Fibroblast of pulmonary artery (primary cell): ENCODE measurements at regions not wholly inside any gene's neighbourhood (a gene's known extent, or its start where the extent isn't known, plus 50 kb on each side); places are given as distances from the start of the nearest gene placed in this dataset.

ENCODE experiments used
- DNase-seq: peaks from one replicate; pipeline ENCODE4 v3.0.0-alpha.2; 2010; ENCODE audit warnings: low read depth
- H3K4me3 ChIP-seq: replicated peaks from 2 replicates; pipeline ENCODE4 v1.5.1; 2011; ENCODE audit warnings: low read depth, mild to moderate bottlenecking, control low read depth, low read length, moderate library complexity
- TF ChIP-seq, protein P1 (sequence below): IDR thresholded peaks from 2 replicates; pipeline ENCODE4 v1.5.1; 2011; ENCODE audit warnings: mild to moderate bottlenecking, control low read depth, low read length, inconsistent platforms; ENCODE audit errors: missing control alignments

GRCh38 chr16:56038564-56039098 is 152.7 kb upstream of the GNAO1 start:
- DNase-seq: no peak
- TF ChIP-seq, protein P1, sequence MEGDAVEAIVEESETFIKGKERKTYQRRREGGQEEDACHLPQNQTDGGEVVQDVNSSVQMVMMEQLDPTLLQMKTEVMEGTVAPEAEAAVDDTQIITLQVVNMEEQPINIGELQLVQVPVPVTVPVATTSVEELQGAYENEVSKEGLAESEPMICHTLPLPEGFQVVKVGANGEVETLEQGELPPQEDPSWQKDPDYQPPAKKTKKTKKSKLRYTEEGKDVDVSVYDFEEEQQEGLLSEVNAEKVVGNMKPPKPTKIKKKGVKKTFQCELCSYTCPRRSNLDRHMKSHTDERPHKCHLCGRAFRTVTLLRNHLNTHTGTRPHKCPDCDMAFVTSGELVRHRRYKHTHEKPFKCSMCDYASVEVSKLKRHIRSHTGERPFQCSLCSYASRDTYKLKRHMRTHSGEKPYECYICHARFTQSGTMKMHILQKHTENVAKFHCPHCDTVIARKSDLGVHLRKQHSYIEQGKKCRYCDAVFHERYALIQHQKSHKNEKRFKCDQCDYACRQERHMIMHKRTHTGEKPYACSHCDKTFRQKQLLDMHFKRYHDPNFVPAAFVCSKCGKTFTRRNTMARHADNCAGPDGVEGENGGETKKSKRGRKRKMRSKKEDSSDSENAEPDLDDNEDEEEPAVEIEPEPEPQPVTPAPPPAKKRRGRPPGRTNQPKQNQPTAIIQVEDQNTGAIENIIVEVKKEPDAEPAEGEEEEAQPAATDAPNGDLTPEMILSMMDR: no peak

GRCh38 chr16:56032072-56032471 is 156.9 kb upstream of the CES5A start:
- TF ChIP-seq, protein P1: no peak
- DNase-seq: no peak

More at GRCh38 chr16:56038564-56039098, 152.7 kb upstream of the GNAO1 start:
- no peak overlapping the region for H3K4me3 ChIP-seq

DNA sequence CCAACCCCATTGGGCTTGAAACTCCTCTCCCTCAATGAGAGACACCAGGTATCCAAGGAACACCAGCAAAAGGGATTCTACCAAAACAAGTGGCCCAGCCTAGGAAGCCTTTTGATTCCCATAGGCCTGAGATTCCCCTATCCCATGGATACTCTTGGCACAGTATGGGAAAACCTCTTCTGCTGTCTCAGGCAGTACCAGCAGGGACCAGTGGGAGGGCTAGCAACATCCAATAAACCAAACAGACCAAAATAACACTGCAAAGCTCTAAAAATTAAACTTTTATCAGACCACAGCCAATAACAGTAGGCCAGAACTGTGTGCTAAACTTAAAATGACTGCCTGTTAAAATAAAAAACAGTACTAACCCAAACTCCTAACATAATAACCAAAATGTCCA is 153.9 kb upstream of the CES5A start:
- TF ChIP-seq, protein P1: no peak
- DNase-seq: no peak
- H3K4me3 ChIP-seq: no peak overlapping the region

More at GRCh38 chr16:56032072-56032471, 156.9 kb upstream of the CES5A start:
- H3K4me3 ChIP-seq: no peak overlapping the region

- no peak overlapping the region for H3K4me3 ChIP-seq
- TF ChIP-seq, protein P1: no peak
- DNase-seq: no peak
Measured at GRCh38 chr16:56022818-56023217, 147.6 kb upstream of the CES5A start.

GRCh38 chr16:56019274-56019673 is 144.1 kb upstream of the CES5A start:
- no peak overlapping the region for H3K4me3 ChIP-seq
- TF ChIP-seq, protein P1: no peak
- DNase-seq: no peak

DNA sequence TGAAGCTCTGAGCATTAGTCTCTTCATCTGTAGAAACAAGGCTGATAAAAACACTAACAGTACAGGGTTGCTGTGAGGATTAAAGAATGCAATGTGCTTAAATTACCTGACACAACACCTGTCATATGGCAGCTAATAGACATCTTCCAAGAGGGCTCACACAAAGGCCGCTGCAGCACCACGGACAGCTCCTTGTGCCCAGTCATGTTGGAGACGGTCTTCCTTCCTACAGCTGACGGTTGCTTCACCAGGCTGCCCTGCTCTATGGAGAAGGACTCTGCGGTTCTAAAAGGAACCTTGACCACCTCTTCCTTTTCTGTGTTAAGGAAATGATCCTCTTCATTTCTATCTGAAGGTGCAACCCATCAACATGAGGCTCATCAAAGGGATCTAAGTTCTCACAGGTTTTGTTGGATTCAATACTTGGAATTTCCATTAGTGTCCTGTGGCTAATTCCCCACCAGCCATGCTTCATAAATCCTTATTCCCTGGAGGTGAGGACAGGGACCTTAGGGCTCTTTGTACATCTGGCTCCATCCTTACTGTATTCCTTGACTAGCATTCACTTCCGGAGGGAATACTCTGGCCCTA is 138.9 kb upstream of the CES5A start:
- no peak overlapping the region for H3K4me3 ChIP-seq
- TF ChIP-seq, protein P1: no peak
- peak; percentile 16 for DNase-seq

- no peak for DNase-seq
- H3K4me3 ChIP-seq: no peak overlapping the region
- TF ChIP-seq, protein P1: no peak
Measured at GRCh38 chr16:56012482-56012811, 137.3 kb upstream of the CES5A start.
